Parathyroid adenoma (tissue), 2 donors: ENCODE measurements at regions not wholly inside any gene's neighbourhood (a gene's known extent, or its start where the extent isn't known, plus 50 kb on each side); places are given as distances from the start of the nearest gene placed in this dataset.

ENCODE experiments used
- H2AFZ ChIP-seq: fragments of 300-600 bp; sonication (generic); one replicate; pipeline ENCODE4 v1.7.0; 2017; ENCODE audit warnings: antibody characterized with exemption, mild to moderate bottlenecking
- H3K27ac ChIP-seq: fragments of 300-600 bp; sonication (generic); one replicate; pipeline ENCODE4 v1.7.0; 2017
- H3K27me3 ChIP-seq: fragments of 300-600 bp; sonication (generic); one replicate; pipeline ENCODE4 v1.7.0; 2017; ENCODE audit warnings: low read length; ENCODE audit not compliant: control insufficient read depth, insufficient read depth
- H3K36me3 ChIP-seq: fragments of 300-600 bp; sonication (generic); one replicate; pipeline ENCODE4 v1.7.0; 2017; ENCODE audit warnings: low read length; ENCODE audit not compliant: control insufficient read depth, insufficient read depth
- H3K4me1 ChIP-seq: fragments of 300-600 bp; sonication (generic); one replicate; pipeline ENCODE4 v1.7.0; 2017; ENCODE audit warnings: control low read depth
- H3K4me2 ChIP-seq: fragments of 300-600 bp; sonication (generic); one replicate; pipeline ENCODE4 v1.7.0; 2017; ENCODE audit warnings: low read length
- H3K4me3 ChIP-seq: fragments of 300-600 bp; sonication (generic); one replicate; pipeline ENCODE4 v1.7.0; 2017; ENCODE audit warnings: low read depth, low read length
- H3K79me2 ChIP-seq: fragments of 300-600 bp; sonication (generic); one replicate; pipeline ENCODE4 v1.7.0; 2017; ENCODE audit warnings: control low read depth
- H3K9ac ChIP-seq: fragments of 300-600 bp; sonication (generic); one replicate; pipeline ENCODE4 v1.7.0; 2017; ENCODE audit warnings: mild to moderate bottlenecking
- H3K9me3 ChIP-seq: fragments of 300-600 bp; sonication (generic); one replicate; pipeline ENCODE4 v1.7.0; 2017; ENCODE audit warnings: low read length; ENCODE audit not compliant: control insufficient read depth
- CTCF ChIP-seq: fragments of 300-600 bp; sonication (generic); IDR thresholded peaks from one replicate; pipeline ENCODE4 v1.7.0; 2017; ENCODE audit warnings: antibody characterized with exemption, mild to moderate bottlenecking
- donor health status: primary hyperparathyroidism.

DNA sequence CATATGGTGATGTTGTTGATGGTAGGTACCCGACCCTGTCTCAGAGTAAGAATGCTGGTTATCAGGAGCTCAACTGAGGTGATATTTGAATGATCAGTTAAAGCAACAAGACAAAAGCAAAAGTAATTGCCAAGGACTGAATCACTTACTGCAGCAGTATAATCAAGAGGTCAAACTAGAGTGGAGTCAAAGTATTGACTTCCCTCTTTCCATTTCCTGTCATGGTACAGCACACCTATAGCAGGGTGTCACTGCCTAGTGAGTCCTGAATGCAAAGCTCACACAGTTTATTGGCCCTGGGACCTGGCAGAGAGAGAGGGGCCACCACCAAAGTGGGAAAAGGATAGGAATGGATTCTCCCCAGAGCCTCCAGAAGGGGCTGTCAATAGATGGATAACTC lies 886.1 kb upstream of the SORCS1 start:
- Histone ChIP-seq H2AFZ (no peak overlapping the region), H3K9me3 (no peaks in the 10 kb centered on the region), H3K9ac (no peak overlapping the region), H3K27ac (no peak overlapping the region), H3K4me2 (no peak overlapping the region), H3K4me1 (no peaks in the 10 kb centered on the region), H3K79me2 (no peaks in the 10 kb centered on the region), H3K36me3 (no peaks in the 10 kb centered on the region), H3K4me3 (no peak overlapping the region), H3K27me3 (no peaks in the 10 kb centered on the region)
- TF ChIP-seq CTCF: no peak

- Histone ChIP-seq H3K27ac (no peak overlapping the region), H2AFZ (no peak overlapping the region), H3K4me3 (no peak overlapping the region), H3K9me3 (no peaks in the 10 kb centered on the region), H3K4me2 (no peak overlapping the region), H3K4me1 (no peaks in the 10 kb centered on the region), H3K27me3 (no peaks in the 10 kb centered on the region), H3K79me2 (no peaks in the 10 kb centered on the region), H3K9ac (no peak overlapping the region), H3K36me3 (no peaks in the 10 kb centered on the region)
- no peak for TF ChIP-seq CTCF
Observed at GRCh38 chr10:108049668-108050067, 885.2 kb upstream of the SORCS1 start.

DNA sequence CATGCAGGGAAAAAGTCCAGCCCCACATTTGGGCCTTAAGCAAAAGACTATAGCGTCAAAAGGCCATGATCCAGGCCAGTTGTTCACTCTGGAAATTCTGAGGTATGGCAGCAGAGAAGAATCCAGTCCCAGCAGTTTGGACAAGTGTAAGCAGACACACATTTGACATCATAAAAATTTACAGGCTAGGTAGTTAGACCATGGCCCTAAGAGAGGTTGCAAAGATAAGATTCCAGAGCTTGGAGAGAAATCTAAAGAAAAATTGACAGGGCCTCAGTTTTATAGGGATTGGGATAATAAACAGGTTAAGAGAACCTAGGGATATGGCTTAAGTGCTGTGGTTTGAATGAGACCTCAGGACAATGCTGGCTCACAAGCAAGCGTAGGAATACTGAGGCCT lies 884.4 kb upstream of the SORCS1 start:
- Histone ChIP-seq H3K9ac (no peak overlapping the region), H3K36me3 (no peaks in the 10 kb centered on the region), H3K79me2 (no peaks in the 10 kb centered on the region), H3K4me2 (no peak overlapping the region), H3K27me3 (no peaks in the 10 kb centered on the region), H3K9me3 (no peaks in the 10 kb centered on the region), H3K27ac (no peak overlapping the region), H3K4me1 (no peaks in the 10 kb centered on the region), H3K4me3 (no peak overlapping the region), H2AFZ (no peak overlapping the region)
- TF ChIP-seq CTCF: no peak

DNA sequence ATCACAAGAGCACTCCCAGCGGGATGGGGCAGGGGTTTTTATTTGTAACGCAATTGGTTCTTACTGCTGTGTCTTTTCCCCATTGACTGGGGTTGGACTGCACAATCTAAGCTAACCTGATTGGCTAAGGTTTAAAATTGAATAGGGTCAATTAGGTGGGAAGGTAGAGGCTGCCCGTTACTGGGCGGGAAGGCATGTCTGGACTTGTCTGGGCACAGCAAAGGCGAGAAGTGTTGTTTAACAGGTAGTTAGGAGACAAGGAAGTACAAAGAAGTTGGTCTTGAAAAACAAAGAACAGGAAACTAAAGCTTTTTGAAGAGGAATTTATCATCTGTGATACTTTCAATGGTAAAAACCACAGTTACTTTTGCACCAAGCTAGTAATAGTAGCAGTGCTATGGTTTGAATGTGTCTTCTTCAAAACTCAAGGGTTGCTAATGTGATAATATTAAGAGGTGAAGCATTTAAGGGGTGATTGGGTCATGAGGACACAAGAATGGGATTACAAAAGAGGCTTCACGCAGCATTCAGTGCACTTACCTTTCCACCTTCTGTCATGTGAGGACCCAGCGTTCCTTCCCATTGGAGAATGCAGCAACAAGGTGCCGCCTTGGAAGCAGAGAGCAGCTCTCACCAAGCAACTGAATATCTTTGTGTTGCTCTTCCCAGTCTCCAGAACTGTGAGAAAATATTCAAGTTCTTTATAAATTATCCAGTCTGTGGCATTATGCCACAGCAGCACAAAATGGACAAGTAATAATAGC lies 875.5 kb upstream of the SORCS1 start:
- no peak overlapping the region for H3K4me2 ChIP-seq
- H3K4me1 ChIP-seq: no peaks in the 10 kb centered on the region
- H3K27me3 ChIP-seq: no peaks in the 10 kb centered on the region
- H3K27ac ChIP-seq: no peak overlapping the region
- no peaks in the 10 kb centered on the region for H3K79me2 ChIP-seq
- H3K9ac ChIP-seq: no peak overlapping the region
- H2AFZ ChIP-seq: no peak overlapping the region
- H3K4me3 ChIP-seq: no peak overlapping the region
- no peak for TF ChIP-seq CTCF
- no peaks in the 10 kb centered on the region for H3K36me3 ChIP-seq
- H3K9me3 ChIP-seq: no peaks in the 10 kb centered on the region

DNA sequence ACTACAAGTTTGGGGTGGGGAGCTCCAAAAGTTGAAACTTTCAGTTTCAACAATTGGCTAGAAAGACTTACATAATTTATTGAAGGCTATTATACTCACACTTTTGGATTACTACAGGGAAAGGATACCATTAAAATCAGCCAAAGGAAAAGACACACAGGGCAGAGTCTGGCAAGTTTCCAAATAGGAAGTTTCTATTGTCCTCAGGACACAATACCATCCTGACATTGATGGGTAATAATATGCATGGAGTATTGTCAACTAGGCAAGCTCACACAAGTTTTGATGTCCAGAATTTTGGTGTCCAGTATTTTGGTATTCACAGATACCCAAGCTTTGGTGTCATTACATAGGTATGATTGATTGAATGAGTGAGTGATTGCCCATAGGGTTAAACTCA lies 872.6 kb upstream of the SORCS1 start:
- Histone ChIP-seq H3K4me3 (no peak overlapping the region), H3K9me3 (no peaks in the 10 kb centered on the region), H3K4me2 (no peak overlapping the region), H3K79me2 (no peaks in the 10 kb centered on the region), H3K27me3 (no peaks in the 10 kb centered on the region), H3K36me3 (no peaks in the 10 kb centered on the region), H3K9ac (no peak overlapping the region), H3K4me1 (no peaks in the 10 kb centered on the region), H3K27ac (no peak overlapping the region), H2AFZ (no peak overlapping the region)
- TF ChIP-seq CTCF: no peak
